GM11168 (cell line): ENCODE measurements at regions not wholly inside any gene's neighbourhood (a gene's known extent, or its start where the extent isn't known, plus 50 kb on each side); places are given as distances from the start of the nearest gene placed in this dataset.

ENCODE experiments used
- in situ Hi-C: fragments of 300-500 bp; cut with MboI; formaldehyde crosslinking; loops from one replicate; pipeline ENCODE4 v1.12.0; 2022; ENCODE audit warnings: low sequenced_read_pairs; ENCODE audit not compliant: unreplicated experiment

GRCh38 chr1:5812295-5812694 is 179.9 kb downstream of the NPHP4 start:
- in situ Hi-C loops, result no loop called here

- in situ Hi-C loops, result no loop called here
Observed at GRCh38 chr1:5811419-5811818, 180.8 kb downstream of the NPHP4 start.

GRCh38 chr1:5810553-5811270 is 181.5 kb downstream of the NPHP4 start:
- in situ Hi-C loops, result no loop called here

GRCh38 chr1:5810131-5810530 is 182.1 kb downstream of the NPHP4 start:
- in situ Hi-C loops, result no loop called here

- in situ Hi-C loops, result no loop called here
Observed at GRCh38 chr1:5809207-5809788, 182.9 kb downstream of the NPHP4 start.

DNA sequence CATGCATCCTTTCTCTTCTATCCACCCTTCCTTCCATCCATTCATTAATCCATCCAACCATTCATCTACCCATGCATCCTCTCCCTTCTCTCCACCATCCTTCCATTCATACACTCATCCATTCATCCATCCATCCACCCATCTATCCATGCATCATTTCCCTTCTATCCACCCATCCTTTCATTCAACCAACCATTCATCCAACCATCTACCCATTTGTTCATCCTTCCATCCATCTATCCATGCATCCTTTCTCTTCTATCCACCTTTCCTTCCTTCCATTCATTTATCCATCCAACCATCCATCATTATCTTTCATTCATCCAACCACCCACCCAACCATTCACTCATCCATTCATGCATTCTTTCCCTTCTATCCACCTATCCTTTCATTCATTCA is 188.4 kb downstream of the NPHP4 start:
- in situ Hi-C loops, result no loop called here

DNA sequence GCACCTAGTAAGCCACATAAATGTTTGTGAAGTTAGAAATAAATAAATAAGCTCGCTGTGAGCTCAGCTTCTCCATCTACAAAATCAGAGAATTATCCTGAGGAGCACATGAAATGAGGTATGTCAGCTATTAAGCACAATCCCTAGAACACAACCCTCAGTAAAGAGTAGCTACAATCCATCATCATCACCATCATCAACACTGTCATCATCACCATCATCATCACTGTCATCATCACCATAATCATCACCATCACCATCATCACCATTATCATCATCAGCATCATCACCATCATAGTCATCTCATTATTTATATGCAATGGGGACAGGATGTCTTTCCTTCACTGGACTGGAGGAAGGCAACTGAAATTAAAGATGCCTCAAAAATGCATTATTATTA is 189.6 kb downstream of the NPHP4 start:
- in situ Hi-C loops, result no loop called here

- in situ Hi-C loops, result no loop called here
Observed at GRCh38 chr1:5798904-5799303, 193.3 kb downstream of the NPHP4 start.

DNA sequence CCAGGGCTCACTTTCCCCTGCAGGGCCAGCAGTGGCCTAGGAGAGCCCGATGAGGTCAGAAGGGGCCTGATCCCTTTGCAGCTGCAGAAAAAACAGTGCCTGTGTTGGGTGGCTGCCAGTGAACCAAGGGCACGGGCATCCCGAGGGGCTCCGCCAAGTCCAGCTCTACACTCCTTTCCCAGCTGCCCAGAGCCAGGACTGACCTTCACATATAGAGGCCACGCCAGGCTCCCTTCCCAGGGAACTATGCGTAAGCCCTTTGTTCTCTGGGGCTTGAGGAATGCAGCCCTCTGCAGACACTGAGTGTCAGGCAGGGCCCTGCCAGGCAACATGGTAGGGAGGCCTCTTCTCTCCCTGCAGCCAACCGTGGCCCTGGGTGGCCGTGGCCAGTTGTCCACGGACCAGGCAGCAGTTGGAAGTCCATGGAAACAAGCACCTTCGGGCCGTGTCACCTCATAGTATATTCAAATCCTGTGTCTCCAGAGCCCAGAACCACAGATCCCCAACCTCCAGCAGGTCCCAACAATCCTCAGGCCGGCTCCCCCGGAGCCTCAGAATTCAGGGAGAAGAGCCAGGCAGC is 194.0 kb downstream of the NPHP4 start:
- in situ Hi-C loops, result no loop called here

DNA sequence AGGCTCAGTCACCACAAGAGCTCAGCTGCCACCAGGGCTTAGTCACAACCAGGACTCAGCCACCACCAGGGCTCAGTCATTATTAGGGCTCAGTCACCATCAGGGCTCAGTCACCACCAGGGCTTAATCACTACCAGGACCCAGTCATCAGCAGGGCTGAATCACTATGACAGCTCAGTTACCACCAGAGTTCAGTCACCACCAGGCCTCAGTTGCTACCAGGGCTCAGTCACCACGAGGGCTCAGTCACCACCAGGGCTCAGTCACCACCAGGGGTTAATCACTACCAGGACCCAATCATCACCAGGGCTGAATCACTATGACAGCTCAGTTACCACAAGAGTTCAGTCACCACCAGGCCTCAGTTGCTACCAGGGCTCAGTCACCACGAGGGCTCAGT is 196.2 kb downstream of the NPHP4 start:
- in situ Hi-C loops, result no loop called here

DNA sequence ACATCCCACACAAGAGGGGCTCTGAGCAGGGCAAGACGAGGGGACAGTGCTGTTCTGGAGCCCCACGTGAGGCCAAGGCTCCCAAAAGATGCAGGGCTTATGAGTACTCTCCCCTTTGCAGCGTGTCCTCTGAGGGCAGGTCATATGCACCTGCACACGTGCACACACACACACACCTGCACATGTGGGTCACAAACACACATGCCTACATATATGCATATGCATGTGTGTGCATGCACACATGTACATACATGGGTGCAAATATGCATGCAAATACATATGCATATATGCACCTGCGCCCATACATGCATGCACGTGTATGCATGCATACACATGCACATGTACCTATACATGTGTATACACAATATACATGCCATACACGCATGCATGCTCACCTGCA is 197.9 kb downstream of the NPHP4 start:
- in situ Hi-C loops, result no loop called here

DNA sequence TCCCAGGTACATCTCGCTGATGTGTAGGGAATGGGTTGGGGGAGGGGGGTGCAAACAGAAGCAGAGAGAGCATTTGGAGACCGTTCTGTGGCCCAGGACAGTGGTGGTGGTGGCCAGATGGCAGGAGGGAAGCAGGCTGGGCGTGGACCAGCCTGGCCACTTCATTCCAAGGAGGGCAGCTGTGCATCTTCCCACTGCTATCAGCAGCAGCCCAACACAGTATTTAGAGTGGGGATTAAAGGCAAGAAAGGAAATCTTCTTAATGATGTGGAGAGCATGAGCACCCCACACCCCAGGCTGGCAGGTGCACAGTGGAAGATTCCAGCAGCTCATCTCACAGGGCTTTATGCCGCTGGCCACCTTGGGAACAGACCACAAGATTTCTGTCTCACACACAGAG is 198.7 kb downstream of the NPHP4 start:
- in situ Hi-C loops, result no loop called here

GRCh38 chr1:5781079-5781478 is 211.1 kb downstream of the NPHP4 start:
- in situ Hi-C loops, result no loop called here

DNA sequence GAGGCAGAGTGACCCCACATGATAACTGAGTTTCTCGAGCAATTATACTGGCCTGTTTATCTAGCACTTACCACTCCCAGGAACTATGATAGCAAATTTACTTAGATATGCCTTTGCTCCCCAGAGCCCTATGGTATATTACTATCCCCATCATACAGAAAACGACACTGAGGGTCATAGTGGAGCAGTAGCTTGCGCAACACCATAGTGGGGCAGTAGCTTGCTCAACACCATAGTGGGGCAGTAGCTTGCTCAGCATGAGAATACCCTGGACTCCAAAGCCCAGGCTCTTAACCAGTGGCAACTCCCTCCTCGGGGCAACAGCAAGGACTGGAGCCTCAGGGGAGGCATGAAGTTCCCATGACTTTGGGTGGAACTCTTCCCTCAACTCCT is 211.9 kb downstream of the NPHP4 start:
- in situ Hi-C loops, result no loop called here

- in situ Hi-C loops, result no loop called here
Observed at GRCh38 chr1:5779608-5780323, 212.5 kb downstream of the NPHP4 start.

GRCh38 chr1:5776035-5776550 is 216.1 kb downstream of the NPHP4 start:
- in situ Hi-C loops, result no loop called here

DNA sequence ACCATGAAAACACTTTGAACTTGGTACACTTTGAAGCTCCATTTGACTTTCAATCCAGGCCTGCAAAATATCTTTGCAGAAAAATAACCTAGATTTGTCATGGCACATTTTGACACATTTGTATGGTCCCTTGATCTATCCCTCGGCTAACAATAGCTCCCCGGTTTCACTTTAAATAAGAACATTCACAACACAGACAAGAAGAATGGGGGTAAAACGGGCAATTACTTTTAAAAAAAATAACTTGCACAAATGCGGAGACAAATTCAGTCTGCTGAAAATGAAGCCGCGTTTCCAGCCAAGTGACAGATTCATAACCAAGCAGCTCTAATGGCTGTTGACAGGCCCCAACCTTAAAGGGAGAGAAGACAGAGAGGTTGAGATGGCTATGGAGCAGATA is 218.2 kb downstream of the NPHP4 start:
- in situ Hi-C loops, result no loop called here

DNA sequence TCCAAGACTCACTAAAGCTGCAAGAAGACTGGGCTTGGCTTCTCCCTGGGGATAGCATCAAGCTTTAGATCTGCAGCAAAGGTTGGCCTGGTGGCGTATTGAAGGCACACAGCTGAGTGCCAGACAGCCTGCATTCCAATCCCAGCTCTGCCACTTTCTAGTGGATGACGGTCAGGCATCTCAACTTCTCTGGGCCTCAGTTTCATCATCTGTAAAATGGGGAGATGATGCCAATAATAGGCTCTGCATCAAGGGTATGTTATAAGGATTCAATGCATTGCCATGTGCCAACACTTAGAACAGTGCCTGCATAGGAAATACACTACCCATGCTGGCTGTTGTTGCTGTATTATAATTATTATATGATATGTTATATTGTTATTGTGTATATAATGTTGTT is 220.4 kb downstream of the NPHP4 start:
- in situ Hi-C loops, result no loop called here

DNA sequence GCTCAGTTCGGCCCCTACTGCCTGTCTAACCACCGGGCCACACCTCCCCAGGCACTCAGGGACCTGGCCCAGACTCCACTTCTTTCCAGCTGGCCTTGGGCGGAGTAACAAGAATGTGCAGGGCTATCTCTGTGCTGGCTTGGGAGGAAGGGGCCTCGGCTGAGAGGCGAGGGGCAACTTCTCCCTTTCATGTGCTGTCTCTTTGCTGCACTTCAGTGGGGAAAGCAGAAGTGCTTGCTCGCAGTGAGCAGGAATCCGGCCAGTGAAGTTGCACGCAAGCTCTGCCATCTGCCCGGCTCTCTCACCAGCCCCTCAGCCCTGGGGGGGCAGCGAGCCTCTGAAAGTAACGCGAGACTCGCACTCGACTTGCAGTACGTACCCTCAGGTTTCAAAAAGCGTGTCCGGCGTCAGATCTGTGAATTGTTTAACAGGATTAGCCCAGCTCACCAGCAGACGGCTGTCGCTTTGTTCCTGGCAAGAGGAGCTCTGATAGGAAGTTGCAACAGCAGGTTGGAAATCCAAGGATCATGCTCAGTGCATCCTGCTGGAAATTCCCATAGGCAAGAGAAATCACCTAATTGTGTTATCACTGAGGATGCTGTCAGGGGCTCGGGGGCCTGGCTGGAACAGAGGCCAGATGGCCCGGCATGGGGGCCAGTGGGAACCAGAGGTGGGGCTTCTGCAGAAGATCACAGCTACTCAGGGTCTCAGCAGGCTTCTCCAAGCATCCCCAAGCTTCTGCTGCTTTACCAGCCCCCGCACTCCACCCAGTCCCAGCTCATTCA is 221.1 kb downstream of the NPHP4 start:
- in situ Hi-C loops, result no loop called here

DNA sequence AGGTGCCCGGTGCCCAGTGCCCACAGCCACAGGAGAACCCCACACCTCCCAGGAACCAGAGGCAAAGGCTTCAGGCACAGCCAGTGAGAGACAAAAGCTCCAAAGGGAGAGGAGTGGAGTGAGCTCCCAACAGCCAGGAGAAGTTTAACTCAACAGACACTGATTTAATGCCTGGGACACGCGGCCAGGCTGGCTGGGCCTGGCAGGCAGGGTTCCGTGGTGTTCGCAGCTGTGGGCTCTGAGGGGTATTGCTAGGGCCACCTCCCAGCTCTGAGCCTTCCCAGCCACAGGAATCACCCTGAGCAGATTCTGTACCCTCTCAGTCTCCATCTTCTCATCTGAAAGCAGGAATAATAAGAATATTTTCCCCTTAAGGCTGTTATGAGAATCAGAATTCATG is 222.5 kb downstream of the NPHP4 start:
- in situ Hi-C loops, result no loop called here
